ENCODE measurements at regions not wholly inside any gene's neighbourhood (a gene's known extent, or its start where the extent isn't known, plus 50 kb on each side); places are given as distances from the start of the nearest gene placed in this dataset.
"Not testable (repeated sequence)": the region's sequence is repeated elsewhere in the genome, so short reads cannot be mapped to it uniquely, and the experiment has no call there.

- no peaks in the 10 kb centered on the region for H3K79me2 ChIP-seq (ENCODE audit: low read length)
- DNase-seq: no peak
- no peak overlapping the region for H3K27ac ChIP-seq (ENCODE audit: low read length)
- no peak overlapping the region for H2AFZ ChIP-seq (ENCODE audit: low read length)
- no peaks in the 10 kb centered on the region for H3K9me3 ChIP-seq (ENCODE audit: low read length)
- H3K4me2 ChIP-seq (ENCODE audit: low read depth, low read length, poor library complexity, severe bottlenecking): no peak overlapping the region
- no peak overlapping the region for H3K9ac ChIP-seq (ENCODE audit: low read length)
- H3K4me3 ChIP-seq (ENCODE audit: low read length): no peak overlapping the region
- no peaks in the 10 kb centered on the region for H3K36me3 ChIP-seq (ENCODE audit: insufficient read depth, low read length)
- no peaks in the 10 kb centered on the region for H3K27me3 ChIP-seq (ENCODE audit: low read length)
- no peaks in the 10 kb centered on the region for H4K20me1 ChIP-seq (ENCODE audit: insufficient read depth, low read depth, low read length)
- no peaks in the 10 kb centered on the region for H3K9me2 ChIP-seq (replicated peaks; ENCODE audit: insufficient read depth, low read length)
- no peaks in the 10 kb centered on the region for H3K4me1 ChIP-seq (ENCODE audit: low read length)
Observed at GRCh38 chrX:40530509-40530908, 50.3 kb upstream of the ATP6AP2 start.

GRCh38 chrX:40527543-40527942 is 53.2 kb upstream of the ATP6AP2 start:
- H3K27ac ChIP-seq (ENCODE audit: low read length): no peak overlapping the region
- no peaks in the 10 kb centered on the region for H3K36me3 ChIP-seq (ENCODE audit: insufficient read depth, low read length)
- no peak for DNase-seq
- no peaks in the 10 kb centered on the region for H3K4me1 ChIP-seq (ENCODE audit: low read length)
- H3K27me3 ChIP-seq (ENCODE audit: low read length): no peaks in the 10 kb centered on the region
- no peaks in the 10 kb centered on the region for H3K9me3 ChIP-seq (ENCODE audit: low read length)
- H3K4me3 ChIP-seq (ENCODE audit: low read length): no peak overlapping the region
- no peaks in the 10 kb centered on the region for H4K20me1 ChIP-seq (ENCODE audit: insufficient read depth, low read depth, low read length)
- no peaks in the 10 kb centered on the region for H3K79me2 ChIP-seq (ENCODE audit: low read length)
- no peaks in the 10 kb centered on the region for H3K9me2 ChIP-seq (replicated peaks; ENCODE audit: insufficient read depth, low read length)
- H3K9ac ChIP-seq (ENCODE audit: low read length): no peak overlapping the region
- H2AFZ ChIP-seq (ENCODE audit: low read length): no peak overlapping the region
- no peak overlapping the region for H3K4me2 ChIP-seq (ENCODE audit: low read depth, low read length, poor library complexity, severe bottlenecking)

- Histone ChIP-seq H4K20me1 (ENCODE audit: insufficient read depth, low read depth, low read length) (no peaks in the 10 kb centered on the region), H3K9ac (ENCODE audit: low read length) (no peak overlapping the region), H3K4me1 (ENCODE audit: low read length) (no peaks in the 10 kb centered on the region), H3K27ac (ENCODE audit: low read length) (no peak overlapping the region), H2AFZ (ENCODE audit: low read length) (no peak overlapping the region), H3K36me3 (ENCODE audit: insufficient read depth, low read length) (no peaks in the 10 kb centered on the region), H3K9me3 (ENCODE audit: low read length) (no peaks in the 10 kb centered on the region), H3K4me3 (ENCODE audit: low read length) (no peak overlapping the region), H3K9me2 (replicated peaks; ENCODE audit: insufficient read depth, low read length) (no peaks in the 10 kb centered on the region), H3K27me3 (ENCODE audit: low read length) (no peaks in the 10 kb centered on the region), H3K79me2 (ENCODE audit: low read length) (no peaks in the 10 kb centered on the region), H3K4me2 (ENCODE audit: low read depth, low read length, poor library complexity, severe bottlenecking) (no peak overlapping the region)
- no peak for DNase-seq
Observed at GRCh38 chrX:40526412-40526811, 54.4 kb upstream of the ATP6AP2 start.

GRCh38 chrX:40525901-40526300 is 54.9 kb upstream of the ATP6AP2 start:
- H3K4me2 ChIP-seq (ENCODE audit: low read depth, low read length, poor library complexity, severe bottlenecking); H3K4me3 ChIP-seq (ENCODE audit: low read length); H3K79me2 ChIP-seq (ENCODE audit: low read length); H3K27me3 ChIP-seq (ENCODE audit: low read length); H2AFZ ChIP-seq (ENCODE audit: low read length); H3K9me2 ChIP-seq (replicated peaks; ENCODE audit: insufficient read depth, low read length); DNase-seq; H3K9me3 ChIP-seq (ENCODE audit: low read length); H3K4me1 ChIP-seq (ENCODE audit: low read length); H3K36me3 ChIP-seq (ENCODE audit: insufficient read depth, low read length); H3K27ac ChIP-seq (ENCODE audit: low read length); H4K20me1 ChIP-seq (ENCODE audit: insufficient read depth, low read depth, low read length); H3K9ac ChIP-seq (ENCODE audit: low read length): not testable (repeated sequence)

- no peak overlapping the region for H2AFZ ChIP-seq (ENCODE audit: low read length)
- H3K27me3 ChIP-seq (ENCODE audit: low read length): no peaks in the 10 kb centered on the region
- H3K79me2 ChIP-seq (ENCODE audit: low read length): no peaks in the 10 kb centered on the region
- no peaks in the 10 kb centered on the region for H3K36me3 ChIP-seq (ENCODE audit: insufficient read depth, low read length)
- no peaks in the 10 kb centered on the region for H3K9me2 ChIP-seq (replicated peaks; ENCODE audit: insufficient read depth, low read length)
- no peak for DNase-seq
- H3K4me3 ChIP-seq (ENCODE audit: low read length): no peak overlapping the region
- no peaks in the 10 kb centered on the region for H3K4me1 ChIP-seq (ENCODE audit: low read length)
- H3K9ac ChIP-seq (ENCODE audit: low read length): no peak overlapping the region
- H3K4me2 ChIP-seq (ENCODE audit: low read depth, low read length, poor library complexity, severe bottlenecking): no peak overlapping the region
- H4K20me1 ChIP-seq (ENCODE audit: insufficient read depth, low read depth, low read length): no peaks in the 10 kb centered on the region
- no peak overlapping the region for H3K27ac ChIP-seq (ENCODE audit: low read length)
- no peaks in the 10 kb centered on the region for H3K9me3 ChIP-seq (ENCODE audit: low read length)
Observed at GRCh38 chrX:40524423-40524822, 56.3 kb upstream of the ATP6AP2 start.

- Histone ChIP-seq H3K27ac (ENCODE audit: low read length) (no peak overlapping the region), H4K20me1 (ENCODE audit: insufficient read depth, low read depth, low read length) (no peaks in the 10 kb centered on the region), H3K36me3 (ENCODE audit: insufficient read depth, low read length) (no peaks in the 10 kb centered on the region), H3K9me2 (replicated peaks; ENCODE audit: insufficient read depth, low read length) (no peaks in the 10 kb centered on the region), H3K9me3 (ENCODE audit: low read length) (no peaks in the 10 kb centered on the region), H3K79me2 (ENCODE audit: low read length) (no peaks in the 10 kb centered on the region), H3K4me1 (ENCODE audit: low read length) (no peaks in the 10 kb centered on the region), H3K9ac (ENCODE audit: low read length) (no peak overlapping the region), H3K4me3 (ENCODE audit: low read length) (no peak overlapping the region), H2AFZ (ENCODE audit: low read length) (no peak overlapping the region), H3K27me3 (ENCODE audit: low read length) (no peaks in the 10 kb centered on the region), H3K4me2 (ENCODE audit: low read depth, low read length, poor library complexity, severe bottlenecking) (no peak overlapping the region)
- DNase-seq: no peak
Observed at GRCh38 chrX:40523852-40524251, 56.9 kb upstream of the ATP6AP2 start.

GRCh38 chrX:40521868-40522450 is 58.8 kb upstream of the ATP6AP2 start:
- H3K36me3 ChIP-seq (ENCODE audit: insufficient read depth, low read length): no peaks in the 10 kb centered on the region
- no peaks in the 10 kb centered on the region for H4K20me1 ChIP-seq (ENCODE audit: insufficient read depth, low read depth, low read length)
- no peak overlapping the region for H3K4me3 ChIP-seq (ENCODE audit: low read length)
- no peak overlapping the region for H3K4me2 ChIP-seq (ENCODE audit: low read depth, low read length, poor library complexity, severe bottlenecking)
- no peaks in the 10 kb centered on the region for H3K27me3 ChIP-seq (ENCODE audit: low read length)
- H3K79me2 ChIP-seq (ENCODE audit: low read length): no peaks in the 10 kb centered on the region
- DNase-seq: no peak
- no peak overlapping the region for H3K9ac ChIP-seq (ENCODE audit: low read length)
- H3K4me1 ChIP-seq (ENCODE audit: low read length): no peaks in the 10 kb centered on the region
- no peak overlapping the region for H3K27ac ChIP-seq (ENCODE audit: low read length)
- H2AFZ ChIP-seq (ENCODE audit: low read length): no peak overlapping the region
- no peaks in the 10 kb centered on the region for H3K9me2 ChIP-seq (replicated peaks; ENCODE audit: insufficient read depth, low read length)
- no peaks in the 10 kb centered on the region for H3K9me3 ChIP-seq (ENCODE audit: low read length)

GRCh38 chrX:40514376-40514775 is 66.4 kb upstream of the ATP6AP2 start:
- no peaks in the 10 kb centered on the region for H4K20me1 ChIP-seq (ENCODE audit: insufficient read depth, low read depth, low read length)
- no peak overlapping the region for H3K4me3 ChIP-seq (ENCODE audit: low read length)
- H3K27ac ChIP-seq (ENCODE audit: low read length): no peak overlapping the region
- H3K4me1 ChIP-seq (ENCODE audit: low read length): no peaks in the 10 kb centered on the region
- no peak overlapping the region for H3K9ac ChIP-seq (ENCODE audit: low read length)
- H3K27me3 ChIP-seq (ENCODE audit: low read length): no peaks in the 10 kb centered on the region
- no peaks in the 10 kb centered on the region for H3K36me3 ChIP-seq (ENCODE audit: insufficient read depth, low read length)
- H3K9me3 ChIP-seq (ENCODE audit: low read length): no peaks in the 10 kb centered on the region
- H3K9me2 ChIP-seq (replicated peaks; ENCODE audit: insufficient read depth, low read length): no peaks in the 10 kb centered on the region
- no peak overlapping the region for H3K4me2 ChIP-seq (ENCODE audit: low read depth, low read length, poor library complexity, severe bottlenecking)
- no peak for DNase-seq
- H2AFZ ChIP-seq (ENCODE audit: low read length): no peak overlapping the region
- H3K79me2 ChIP-seq (ENCODE audit: low read length): no peaks in the 10 kb centered on the region

GRCh38 chrX:40513835-40514234 is 66.9 kb upstream of the ATP6AP2 start:
- H3K27me3 ChIP-seq (ENCODE audit: low read length): no peaks in the 10 kb centered on the region
- no peaks in the 10 kb centered on the region for H3K9me3 ChIP-seq (ENCODE audit: low read length)
- H3K4me1 ChIP-seq (ENCODE audit: low read length): no peaks in the 10 kb centered on the region
- no peak overlapping the region for H3K4me2 ChIP-seq (ENCODE audit: low read depth, low read length, poor library complexity, severe bottlenecking)
- no peak overlapping the region for H3K27ac ChIP-seq (ENCODE audit: low read length)
- H3K9me2 ChIP-seq (replicated peaks; ENCODE audit: insufficient read depth, low read length): no peaks in the 10 kb centered on the region
- no peaks in the 10 kb centered on the region for H3K79me2 ChIP-seq (ENCODE audit: low read length)
- H3K9ac ChIP-seq (ENCODE audit: low read length): no peak overlapping the region
- DNase-seq: no peak
- H3K4me3 ChIP-seq (ENCODE audit: low read length): no peak overlapping the region
- no peaks in the 10 kb centered on the region for H4K20me1 ChIP-seq (ENCODE audit: insufficient read depth, low read depth, low read length)
- no peak overlapping the region for H2AFZ ChIP-seq (ENCODE audit: low read length)
- H3K36me3 ChIP-seq (ENCODE audit: insufficient read depth, low read length): no peaks in the 10 kb centered on the region

Data from Karpas-422 (cell line).